ENCODE measurements at regions not wholly inside any gene's neighbourhood (a gene's known extent, or its start where the extent isn't known, plus 50 kb on each side); places are given as distances from the start of the nearest gene placed in this dataset.

GRCh38 chr18:40897884-40898283, 1057.2 kb upstream of the PIK3C3 start:
- Histone ChIP-seq H3K36me3 (no peaks in the 10 kb centered on the region), H3K27me3 (no peaks in the 10 kb centered on the region), H3K27ac (no peak overlapping the region), H3K4me3 (no peak overlapping the region), H4K20me1 (ENCODE audit: low read depth) (no peaks in the 10 kb centered on the region), H2AFZ (replicated peaks) (no peak overlapping the region), H3F3A (ENCODE audit: low read depth) (no peaks in the 10 kb centered on the region), H3K79me2 (ENCODE audit: low read depth) (no peaks in the 10 kb centered on the region), H3K9me3 (ENCODE audit: low read depth) (no peaks in the 10 kb centered on the region), H3K4me2 (no peak overlapping the region), H3K9ac (no peak overlapping the region), H3K4me1 (peaks cover 14% of the 10 kb centered on the region)
- TF ChIP-seq EZH2 (IDR thresholded peaks at IDR 0.05) (no peak), EZH2phosphoT487 (IDR thresholded peaks at IDR 0.05) (no peak), CTCF (IDR thresholded peaks at IDR 0.05) (no peak)
- no peaks in the 10 kb centered on the region for H3K36me3 Mint-ChIP-seq
- H3K4me1 Mint-ChIP-seq: peaks cover 5% of the 10 kb centered on the region
- no peak overlapping the region for H3K4me3 Mint-ChIP-seq
- H3K27me3 Mint-ChIP-seq (ENCODE audit: insufficient read depth, low read depth): no peaks in the 10 kb centered on the region
- DNase-seq (ENCODE audit: low spot score): no peak
- peaks cover 4% of the 10 kb centered on the region for H3K9me3 Mint-ChIP-seq
- H3K27ac Mint-ChIP-seq: no peak overlapping the region

GRCh38 chr18:40883271-40883670, 1071.8 kb upstream of the PIK3C3 start:
- H3K4me1 Mint-ChIP-seq: no peaks in the 10 kb centered on the region

GRCh38 chr18:40882468-40882867, 1072.6 kb upstream of the PIK3C3 start:
- Mint-ChIP-seq H3K9me3 (no peaks in the 10 kb centered on the region), H3K27me3 (ENCODE audit: insufficient read depth, low read depth) (no peaks in the 10 kb centered on the region), H3K27ac (no peak overlapping the region), H3K4me3 (no peak overlapping the region), H3K4me1 (no peaks in the 10 kb centered on the region), H3K36me3 (no peaks in the 10 kb centered on the region)
- no peak overlapping the region for H3K9ac ChIP-seq
- H4K20me1 ChIP-seq (ENCODE audit: low read depth): no peaks in the 10 kb centered on the region
- H3K4me1 ChIP-seq: no peaks in the 10 kb centered on the region
- H3K9me3 ChIP-seq (ENCODE audit: low read depth): no peaks in the 10 kb centered on the region
- no peak overlapping the region for H2AFZ ChIP-seq (replicated peaks)
- H3K4me3 ChIP-seq: no peak overlapping the region
- no peak for DNase-seq (ENCODE audit: low spot score)
- H3K27me3 ChIP-seq: peaks cover 3% of the 10 kb centered on the region
- no peaks in the 10 kb centered on the region for H3K79me2 ChIP-seq (ENCODE audit: low read depth)
- no peaks in the 10 kb centered on the region for H3F3A ChIP-seq (ENCODE audit: low read depth)
- no peak overlapping the region for H3K27ac ChIP-seq
- no peaks in the 10 kb centered on the region for H3K36me3 ChIP-seq
- no peak overlapping the region for H3K4me2 ChIP-seq
- TF ChIP-seq EZH2 (IDR thresholded peaks at IDR 0.05) (no peak), CTCF (IDR thresholded peaks at IDR 0.05) (no peak), EZH2phosphoT487 (IDR thresholded peaks at IDR 0.05) (no peak)

More at GRCh38 chr18:40883271-40883670, 1071.8 kb upstream of the PIK3C3 start:
- H3F3A ChIP-seq (ENCODE audit: low read depth): no peaks in the 10 kb centered on the region
- no peak for DNase-seq (ENCODE audit: low spot score)
- no peak overlapping the region for H3K4me3 ChIP-seq
- H3K27ac Mint-ChIP-seq: no peak overlapping the region
- H3K36me3 ChIP-seq: no peaks in the 10 kb centered on the region
- no peaks in the 10 kb centered on the region for H3K36me3 Mint-ChIP-seq
- H3K27ac ChIP-seq: no peak overlapping the region
- TF ChIP-seq EZH2 (IDR thresholded peaks at IDR 0.05): no peak
- no peak for TF ChIP-seq CTCF (IDR thresholded peaks at IDR 0.05)
- TF ChIP-seq EZH2phosphoT487 (IDR thresholded peaks at IDR 0.05): no peak
- no peaks in the 10 kb centered on the region for H3K79me2 ChIP-seq (ENCODE audit: low read depth)
- H4K20me1 ChIP-seq (ENCODE audit: low read depth): no peaks in the 10 kb centered on the region
- H2AFZ ChIP-seq (replicated peaks): no peak overlapping the region
- no peaks in the 10 kb centered on the region for H3K4me1 ChIP-seq
- H3K27me3 ChIP-seq: no peaks in the 10 kb centered on the region
- no peak overlapping the region for H3K4me3 Mint-ChIP-seq
- no peaks in the 10 kb centered on the region for H3K9me3 Mint-ChIP-seq
- no peak overlapping the region for H3K4me2 ChIP-seq
- H3K27me3 Mint-ChIP-seq (ENCODE audit: insufficient read depth, low read depth): no peaks in the 10 kb centered on the region
- H3K9ac ChIP-seq: no peak overlapping the region
- H3K9me3 ChIP-seq (ENCODE audit: low read depth): no peaks in the 10 kb centered on the region
